NB4 (cell line): ENCODE measurements at regions not wholly inside any gene's neighbourhood (a gene's known extent, or its start where the extent isn't known, plus 50 kb on each side); places are given as distances from the start of the nearest gene placed in this dataset.

Experiments
- MAX ChIP-seq: IDR thresholded peaks from 2 replicates; pipeline ENCODE4 v1.6.1; 2011; ENCODE audit warnings: low read depth, low read length
- TF ChIP-seq, protein P1 (sequence below): IDR thresholded peaks from one replicate; pipeline ENCODE4 v1.5.1; 2012; ENCODE audit warnings: low read depth, low read length

DNA sequence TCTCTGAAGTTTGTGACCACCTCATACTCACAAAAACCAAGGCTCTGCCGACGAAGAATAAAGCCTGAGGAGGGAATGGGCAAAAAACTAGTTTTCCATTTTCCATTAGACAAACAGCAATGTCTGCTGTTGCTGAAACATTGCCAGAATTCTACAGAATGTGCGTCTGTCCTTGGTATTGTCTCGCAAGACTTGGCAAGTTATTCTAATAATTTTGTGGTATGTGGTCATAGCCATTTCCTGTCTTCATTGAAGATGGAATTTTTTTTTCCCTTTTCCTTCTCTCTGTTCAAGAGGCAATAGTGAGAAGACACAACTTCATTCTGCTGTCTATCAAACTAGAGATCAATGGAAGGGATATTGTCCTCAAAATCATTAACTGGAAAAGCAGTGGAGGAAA is 296.1 kb downstream of the RND3 start:
- TF ChIP-seq, protein P1, sequence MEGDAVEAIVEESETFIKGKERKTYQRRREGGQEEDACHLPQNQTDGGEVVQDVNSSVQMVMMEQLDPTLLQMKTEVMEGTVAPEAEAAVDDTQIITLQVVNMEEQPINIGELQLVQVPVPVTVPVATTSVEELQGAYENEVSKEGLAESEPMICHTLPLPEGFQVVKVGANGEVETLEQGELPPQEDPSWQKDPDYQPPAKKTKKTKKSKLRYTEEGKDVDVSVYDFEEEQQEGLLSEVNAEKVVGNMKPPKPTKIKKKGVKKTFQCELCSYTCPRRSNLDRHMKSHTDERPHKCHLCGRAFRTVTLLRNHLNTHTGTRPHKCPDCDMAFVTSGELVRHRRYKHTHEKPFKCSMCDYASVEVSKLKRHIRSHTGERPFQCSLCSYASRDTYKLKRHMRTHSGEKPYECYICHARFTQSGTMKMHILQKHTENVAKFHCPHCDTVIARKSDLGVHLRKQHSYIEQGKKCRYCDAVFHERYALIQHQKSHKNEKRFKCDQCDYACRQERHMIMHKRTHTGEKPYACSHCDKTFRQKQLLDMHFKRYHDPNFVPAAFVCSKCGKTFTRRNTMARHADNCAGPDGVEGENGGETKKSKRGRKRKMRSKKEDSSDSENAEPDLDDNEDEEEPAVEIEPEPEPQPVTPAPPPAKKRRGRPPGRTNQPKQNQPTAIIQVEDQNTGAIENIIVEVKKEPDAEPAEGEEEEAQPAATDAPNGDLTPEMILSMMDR, result no peak
- TF ChIP-seq MAX, result no peak
